B cell (primary cell): ENCODE measurements at regions not wholly inside any gene's neighbourhood (a gene's known extent, or its start where the extent isn't known, plus 50 kb on each side); places are given as distances from the start of the nearest gene placed in this dataset.

ENCODE experiments used
- CTCF ChIP-seq: fragments of 200-600 bp; IDR thresholded peaks from one replicate; pipeline ENCODE4 v1.8.0; 2022; ENCODE audit warnings: antibody characterized with exemption, mild to moderate bottlenecking
- EZH2 ChIP-seq: IDR thresholded peaks from 2 replicates; pipeline ENCODE4 v1.6.1; 2012; ENCODE audit warnings: borderline replicate concordance, low read depth, mild to moderate bottlenecking, moderate library complexity, low read length; ENCODE audit not compliant: insufficient read depth, poor library complexity, severe bottlenecking

DNA sequence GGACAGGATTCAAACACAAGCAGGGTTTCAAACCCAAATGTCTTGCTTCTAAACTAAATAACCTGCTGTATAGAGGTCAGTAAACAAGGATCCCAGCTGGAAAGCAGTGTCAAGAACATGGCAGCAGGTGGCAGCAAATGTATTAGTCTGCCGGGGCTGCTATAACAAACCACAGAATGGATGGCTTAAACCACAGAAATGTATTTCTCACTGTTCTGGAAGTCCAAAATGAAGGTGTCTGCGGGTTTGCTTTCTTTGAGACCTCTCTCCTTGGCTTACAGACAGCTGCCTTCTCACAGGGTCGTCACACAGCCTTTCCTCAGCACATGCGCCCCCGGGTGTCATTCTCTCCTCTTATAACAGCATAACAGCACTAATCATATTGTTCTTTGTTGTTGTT is 65.1 kb upstream of the LRRC55 start:
- TF ChIP-seq CTCF (peak; percentile 12), EZH2 (no peak)
